Body of pancreas (tissue), 4 donors: ENCODE measurements at regions not wholly inside any gene's neighbourhood (a gene's known extent, or its start where the extent isn't known, plus 50 kb on each side); places are given as distances from the start of the nearest gene placed in this dataset.

Source experiments
- ATAC-seq: fragments of 150-250 bp; one replicate; pipeline ENCODE4 v1.9.1; 2016
- DNase-seq, 4 donors: peaks; one replicate each; pipeline ENCODE4 v3.0.0-alpha.2; 2019
- H3K27ac ChIP-seq, 4 donors: fragments of 200-600 bp; sonication (generic); 1 replicate in 3 of 4; 2 replicates in 1 of 4; pipeline versions ENCODE4 v1.5.1 to v1.6.1; 2016 to 2019; ENCODE audit warnings: mild to moderate bottlenecking in 1 of 4, mixed read lengths in 1 of 4, moderate library complexity in 1 of 4
- H3K27me3 ChIP-seq, 2 donors: fragments of 200-600 bp; sonication (generic); one replicate each; pipeline ENCODE4 v1.6.0; 2016; ENCODE audit warnings: mild to moderate bottlenecking in 1 of 2
- H3K36me3 ChIP-seq, 2 donors: fragments of 200-600 bp; sonication (generic); replicated peaks in 1 of 2; 2 replicates each; pipeline ENCODE4 v1.5.1; 2016; ENCODE audit warnings: low read depth in 2 of 2; ENCODE audit not compliant: insufficient read depth in 1 of 2
- H3K4me1 ChIP-seq: fragments of 200-600 bp; sonication (generic); one replicate; pipeline ENCODE4 v1.6.0; 2016
- H3K4me3 ChIP-seq, 2 donors: fragments of 200-600 bp; sonication (generic); 1 replicate in 1 of 2; 2 replicates in 1 of 2; pipeline ENCODE4 v1.5.1; 2016 to 2019
- H3K9me3 ChIP-seq, 3 donors: fragments of 200-600 bp; sonication (generic); 1 replicate in 2 of 3; 2 replicates in 1 of 3; pipeline ENCODE4 v1.5.1; 2016
- CTCF ChIP-seq, 7 experiments: fragments of 450-650 bp in 4 of 7; fragments of 200-600 bp in 3 of 7; sonication (generic) in 3 of 7; IDR thresholded peaks; one replicate each; pipeline ENCODE4 v1.5.1; 2016 to 2019; ENCODE audit warnings: antibody characterized with exemption in 7 of 7
- POLR2A ChIP-seq, 3 donors: fragments of 450-650 bp; IDR thresholded peaks; one replicate each; pipeline ENCODE4 v1.6.1; 2016; ENCODE audit warnings: antibody characterized with exemption in 3 of 3, mild to moderate bottlenecking in 2 of 3
- WGBS, 2 donors: methylation state at CpG; one replicate each; pipeline ENCODE4 v1.1.5; 2017; 5-methylcytosine and 5-hydroxymethylcytosine counted together
- intact Hi-C: fragments of 100-400 bp; cut with DNase I; formaldehyde crosslinking; loops from one replicate; pipeline ENCODE4 v1.15.1; 2023

- WGBS, 2 donors: 30 to 35% methylated on average over 4 of the region's 4 CpGs
- no peak for TF ChIP-seq POLR2A (IDR thresholded peaks at IDR 0.05)
- no peak for TF ChIP-seq CTCF (IDR thresholded peaks at IDR 0.05)
- no peak overlapping the region for H3K27ac ChIP-seq
- intact Hi-C loops: no loop called here
- no peaks in the 10 kb centered on the region for H3K36me3 ChIP-seq
- no peaks in the 10 kb centered on the region for H3K9me3 ChIP-seq
- no peaks in the 10 kb centered on the region for H3K27me3 ChIP-seq
- DNase-seq (no peak), ATAC-seq (no peak)
- H3K4me3 ChIP-seq: no peak overlapping the region
- no peaks in the 10 kb centered on the region for H3K4me1 ChIP-seq
These were observed 1042.1 kb downstream of the TYW1 start for GRCh38 chr7:68038621-68039314.

DNA sequence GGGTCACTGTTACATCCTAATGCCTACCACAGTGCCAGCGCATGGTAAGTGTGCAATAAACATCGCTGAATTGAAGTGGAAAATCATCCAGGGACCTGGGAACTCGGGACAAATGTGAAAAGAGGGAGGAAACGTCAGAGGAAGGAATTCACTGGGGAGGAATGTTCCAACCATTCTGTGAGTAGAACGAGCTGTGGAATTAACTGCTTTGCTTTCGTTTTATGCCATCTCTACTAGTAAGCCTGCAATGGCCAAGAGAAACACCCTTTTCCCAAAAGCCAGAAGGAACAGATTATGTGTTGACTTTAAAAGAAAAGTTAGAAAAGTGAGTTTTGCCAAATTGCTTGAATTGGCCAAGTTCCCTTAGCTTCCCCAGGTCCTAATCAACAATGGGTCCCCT, 1044.9 kb downstream of the TYW1 start:
- Histone ChIP-seq H3K27me3 (no peaks in the 10 kb centered on the region), H3K27ac (no peak overlapping the region), H3K9me3 (no peaks in the 10 kb centered on the region), H3K4me1 (no peaks in the 10 kb centered on the region), H3K4me3 (no peak overlapping the region), H3K36me3 (no peaks in the 10 kb centered on the region)
- DNase-seq (no peak), ATAC-seq (no peak)
- intact Hi-C loops: no loop called here
- no peak for TF ChIP-seq CTCF (IDR thresholded peaks at IDR 0.05)
- 47 to 56% methylated on average over 6 of the region's 6 CpGs for WGBS, 2 donors

DNA sequence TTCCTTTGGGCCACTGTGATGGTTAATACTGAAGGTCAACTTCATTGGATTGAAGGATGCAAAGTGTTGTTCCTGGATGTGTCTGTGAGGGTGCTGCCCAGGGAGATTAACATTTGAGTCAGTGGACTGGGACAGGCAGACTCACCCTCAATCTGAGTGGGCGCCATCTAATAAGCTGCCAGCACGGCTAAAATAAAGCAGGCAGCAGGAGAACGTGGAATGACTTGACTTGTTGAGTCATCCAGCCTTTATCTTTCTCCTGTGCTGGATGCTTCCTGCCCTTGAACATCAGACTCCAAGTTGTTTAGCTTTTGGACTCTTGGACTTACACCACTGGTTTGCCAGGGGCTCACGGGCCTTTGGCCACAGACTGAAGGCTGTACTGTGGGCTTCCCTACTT, 1046.9 kb downstream of the TYW1 start:
- 74 to 83% methylated on average over 2 to 4 of the region's 4 CpGs for WGBS, 2 donors
- ATAC-seq: no peak

DNA sequence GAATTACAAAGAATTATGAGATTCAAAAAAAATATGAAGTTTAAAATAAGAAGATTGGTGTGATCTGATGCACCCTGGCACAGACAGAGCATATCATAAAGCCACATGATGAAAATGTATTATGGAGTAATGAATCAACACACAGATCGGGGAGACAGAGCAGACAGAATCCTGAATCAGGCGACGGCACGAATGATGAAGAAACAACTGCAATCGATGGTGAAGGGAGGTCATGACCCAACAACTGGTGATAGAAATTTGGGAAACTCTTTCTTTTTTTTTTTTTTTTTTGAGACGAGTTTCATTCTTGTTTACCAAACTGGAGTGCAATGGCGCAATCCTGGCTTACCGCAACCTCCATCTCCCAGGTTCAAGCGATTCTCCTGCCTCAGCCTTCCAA, 1054.0 kb downstream of the TYW1 start:
- no peaks in the 10 kb centered on the region for H3K36me3 ChIP-seq
- ATAC-seq (no peak), DNase-seq (no peak)
- TF ChIP-seq CTCF (IDR thresholded peaks at IDR 0.05) (no peak), POLR2A (IDR thresholded peaks at IDR 0.05) (no peak)
- intact Hi-C loops: no loop called here
- H3K27ac ChIP-seq: no peak overlapping the region
- H3K4me3 ChIP-seq: no peak overlapping the region
- H3K27me3 ChIP-seq: no peaks in the 10 kb centered on the region
- H3K9me3 ChIP-seq: no peaks in the 10 kb centered on the region
- 80 to 87% methylated on average over 9 of the region's 9 CpGs for WGBS, 2 donors
- H3K4me1 ChIP-seq: no peaks in the 10 kb centered on the region

More for the DNA sequence above, 1046.9 kb downstream of the TYW1 start:
- DNase-seq: no peak
- TF ChIP-seq POLR2A (IDR thresholded peaks at IDR 0.05) (no peak), CTCF (IDR thresholded peaks at IDR 0.05) (no peak)
- H3K36me3 ChIP-seq: no peaks in the 10 kb centered on the region
- no peak overlapping the region for H3K27ac ChIP-seq
- H3K9me3 ChIP-seq: no peaks in the 10 kb centered on the region
- H3K4me1 ChIP-seq: no peaks in the 10 kb centered on the region
- intact Hi-C loops: no loop called here
- no peak overlapping the region for H3K4me3 ChIP-seq
- H3K27me3 ChIP-seq: no peaks in the 10 kb centered on the region

DNA sequence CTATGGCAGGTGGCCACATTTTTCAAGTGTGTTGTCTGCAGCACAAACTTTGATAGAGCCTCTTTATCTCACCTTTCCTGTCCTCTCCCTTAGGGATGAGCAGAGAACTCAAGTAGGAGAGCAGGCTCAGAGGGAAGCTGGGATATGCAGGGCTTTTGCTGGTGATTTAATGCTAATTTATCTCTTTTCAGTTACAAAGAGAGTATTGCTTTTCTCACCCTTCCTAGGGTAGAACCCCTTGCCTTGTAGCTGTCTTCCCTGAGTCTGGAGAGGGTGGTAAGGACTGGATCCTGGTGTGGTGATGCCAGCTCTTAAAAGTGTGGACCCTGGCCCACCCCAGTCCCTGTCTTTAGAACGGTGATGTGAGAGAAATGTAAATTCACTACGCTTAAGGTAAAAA, 1061.4 kb downstream of the TYW1 start:
- no peak overlapping the region for H3K4me3 ChIP-seq
- no peaks in the 10 kb centered on the region for H3K9me3 ChIP-seq
- intact Hi-C loops: no loop called here
- H3K27ac ChIP-seq: no peak overlapping the region
- no peak for DNase-seq
- H3K4me1 ChIP-seq: no peaks in the 10 kb centered on the region
- TF ChIP-seq CTCF (IDR thresholded peaks at IDR 0.05): no peak
- TF ChIP-seq POLR2A (IDR thresholded peaks at IDR 0.05): no peak
- no peak for ATAC-seq
- no peaks in the 10 kb centered on the region for H3K36me3 ChIP-seq
- 49 to 70% methylated on average over 2 of the region's 2 CpGs for WGBS, 2 donors
- H3K27me3 ChIP-seq: no peaks in the 10 kb centered on the region
